Panc1 (cell line): ENCODE measurements at regions not wholly inside any gene's neighbourhood (a gene's known extent, or its start where the extent isn't known, plus 50 kb on each side); places are given as distances from the start of the nearest gene placed in this dataset.

Experiments used
- ATAC-seq: fragments of 200-7000 bp; cut with Tn5 transposase; 2 replicates; pipeline ENCODE4 v1.9.1; 2020; ENCODE audit warnings: mild to moderate bottlenecking, moderate library complexity
- BruUV-seq: library from RNA; stranded (reverse); fragments of 400-500 nt; replicated peaks from 2 replicates; lab custom pipeline; 2021; lab: Mats Ljungman, UMichigan
- CTCF ChIA-PET: fragments of 300-600 bp; sonication (Branson Sonifier 250); formaldehyde crosslinking; loops from one replicate; lab custom pipeline; 2022; ENCODE audit warnings: antibody characterized with exemption; lab: Charles Lee
- POLR2A ChIA-PET: fragments of 300-600 bp; sonication (Branson Sonifier 250); formaldehyde crosslinking; loops from one replicate; lab custom pipeline; 2022; ENCODE audit warnings: antibody characterized with exemption; lab: Charles Lee
- DNase-seq: peaks from one replicate; pipeline ENCODE4 v3.0.0-alpha.2; 2010; ENCODE audit warnings: low read depth, low spot score
- H3K27ac ChIP-seq: 2 replicates; pipeline ENCODE4 v1.5.1; 2011; ENCODE audit warnings: mild to moderate bottlenecking, low read length, inconsistent platforms
- H3K27me3 ChIP-seq: fragments of 200-500 bp; sonication (Bioruptor generic); 2 replicates; pipeline ENCODE4 v1.6.0; 2014; ENCODE audit warnings: low read length, inconsistent platforms; ENCODE audit not compliant: control insufficient read depth, insufficient read depth
- H3K36me3 ChIP-seq: fragments of 200-500 bp; sonication (Bioruptor generic); 2 replicates; pipeline ENCODE4 v1.5.1; 2014; ENCODE audit warnings: inconsistent platforms, mild to moderate bottlenecking, low read length, moderate library complexity; ENCODE audit not compliant: control insufficient read depth, insufficient read depth
- H3K4me1 ChIP-seq: 2 replicates; pipeline ENCODE4 v1.5.1; 2011; ENCODE audit warnings: inconsistent platforms, mild to moderate bottlenecking, low read length, moderate library complexity; ENCODE audit not compliant: control insufficient read depth, insufficient read depth
- H3K4me3 ChIP-seq, 2 experiments: 2 replicates each; pipeline ENCODE4 v1.5.1; 2011 to 2012; ENCODE audit warnings: low read depth in 2 of 2, low read length in 2 of 2, mild to moderate bottlenecking in 2 of 2, inconsistent platforms in 1 of 2, moderate library complexity in 1 of 2
- H3K9me3 ChIP-seq: fragments of 200-500 bp; sonication (Bioruptor generic); 2 replicates; pipeline ENCODE4 v1.5.1; 2014; ENCODE audit warnings: low read depth, mild to moderate bottlenecking, inconsistent platforms, low read length, moderate library complexity; ENCODE audit not compliant: control insufficient read depth, insufficient read depth
- CTCF ChIP-seq: fragments of 450-650 bp; IDR thresholded peaks from 2 replicates; pipeline ENCODE4 v1.5.1; 2017; ENCODE audit warnings: mild to moderate bottlenecking
- POLR2AphosphoS5 ChIP-seq: IDR thresholded peaks from 2 replicates; pipeline ENCODE4 v1.6.1; 2012; ENCODE audit warnings: mild to moderate bottlenecking, low read depth, low read length, moderate library complexity
- REST ChIP-seq, 2 experiments: IDR thresholded peaks; 2 replicates each; pipeline ENCODE4 v1.6.1; 2011 to 2012; ENCODE audit warnings: low read depth in 2 of 2, control low read depth in 1 of 2, low read length in 1 of 2, mild to moderate bottlenecking in 1 of 2, moderate library complexity in 1 of 2; ENCODE audit not compliant: insufficient read depth in 1 of 2
- SIN3A ChIP-seq: IDR thresholded peaks from 2 replicates; pipeline ENCODE4 v1.6.1; 2012; ENCODE audit warnings: low read depth, mild to moderate bottlenecking, low read length, moderate library complexity, borderline replicate concordance; ENCODE audit not compliant: insufficient read depth
- TCF7L2 ChIP-seq: IDR thresholded peaks from 2 replicates; pipeline ENCODE4 v1.6.1; 2011; ENCODE audit warnings: mild to moderate bottlenecking, low read depth, low read length, inconsistent platforms
- in situ Hi-C: cut with HindIII; loops from 2 replicates; pipeline ENCODE4 v1.10.0; 2016; ENCODE audit warnings: low sequenced_read_pairs, low pct_unique_long_range_greater_than_20kb
- intact Hi-C: fragments of 100-400 bp; cut with micrococcal nuclease; formaldehyde crosslinking; loops from one replicate; pipeline ENCODE4 v1.10.0; 2022; ENCODE audit not compliant: unreplicated experiment

GRCh38 chr1:55820501-55820900 lies 605.3 kb upstream of the USP24 start:
- no TSS peak for BruUV-seq
- DNase-seq, result no peak
- Histone ChIP-seq H3K4me3 (no peak overlapping the region), H3K4me1 (no peaks in the 10 kb centered on the region), H3K27ac (no peak overlapping the region), H3K36me3 (no peaks in the 10 kb centered on the region), H3K9me3 (no peaks in the 10 kb centered on the region), H3K27me3 (no peaks in the 10 kb centered on the region)
- ChIA-PET POLR2A (no interaction called here), CTCF (no interaction called here)
- intact Hi-C loops, result no loop called here
- TF ChIP-seq SIN3A (no peak), CTCF (no peak), TCF7L2 (no peak), POLR2AphosphoS5 (no peak), REST (IDR thresholded peaks at IDR 0.05; ENCODE audit: insufficient read depth in 1 of 2, low read depth in 2 of 2, low read length in 1 of 2) (no peak)
- in situ Hi-C loops, result no loop called here
- no peak for ATAC-seq

GRCh38 chr1:55819011-55819410 lies 603.8 kb upstream of the USP24 start:
- no peak overlapping the region for H3K27ac ChIP-seq
- H3K36me3 ChIP-seq, result no peaks in the 10 kb centered on the region
- intact Hi-C loops (no loop called here), in situ Hi-C loops (no loop called here)
- TF ChIP-seq POLR2AphosphoS5, result no peak
- no peak for TF ChIP-seq TCF7L2
- no peak for TF ChIP-seq REST (IDR thresholded peaks at IDR 0.05; ENCODE audit: insufficient read depth in 1 of 2, low read depth in 2 of 2, low read length in 1 of 2)
- no peak for TF ChIP-seq SIN3A
- TF ChIP-seq CTCF, result no peak
- ATAC-seq, result no peak
- no peaks in the 10 kb centered on the region for H3K4me1 ChIP-seq
- no peaks in the 10 kb centered on the region for H3K27me3 ChIP-seq
- no peaks in the 10 kb centered on the region for H3K9me3 ChIP-seq
- DNase-seq, result no peak
- ChIA-PET CTCF (no interaction called here), POLR2A (no interaction called here)
- H3K4me3 ChIP-seq, result no peak overlapping the region
- BruUV-seq, result no TSS peak
